Sigmoid colon (tissue), 6 donors: ENCODE measurements at regions not wholly inside any gene's neighbourhood (a gene's known extent, or its start where the extent isn't known, plus 50 kb on each side); places are given as distances from the start of the nearest gene placed in this dataset.

Experiments
- DNase-seq: peaks from one replicate; pipeline ENCODE4 v3.0.0-alpha.2; 2019
- H3K27ac ChIP-seq, 4 donors: fragments of 200-600 bp; sonication (generic); one replicate each; pipeline ENCODE4 v1.5.1; 2016 to 2019; ENCODE audit warnings: mild to moderate bottlenecking in 1 of 4
- H3K27me3 ChIP-seq, 3 donors: fragments of 200-600 bp; sonication (generic); one replicate each; pipeline ENCODE4 v1.5.1; 2019; ENCODE audit warnings: mild to moderate bottlenecking in 1 of 3
- H3K36me3 ChIP-seq, 4 donors: fragments of 200-600 bp; sonication (generic); one replicate each; pipeline ENCODE4 v1.5.1; 2016 to 2019
- H3K4me1 ChIP-seq, 4 donors: fragments of 200-600 bp; sonication (generic); one replicate each; pipeline ENCODE4 v1.5.1; 2017 to 2019
- H3K4me3 ChIP-seq, 4 donors: fragments of 200-600 bp; sonication (generic); one replicate each; pipeline ENCODE4 v1.5.1; 2017 to 2019; ENCODE audit warnings: mild to moderate bottlenecking in 2 of 4, moderate library complexity in 1 of 4
- H3K9me3 ChIP-seq, 4 donors: fragments of 200-600 bp in 3 of 4; sonication (generic) in 3 of 4; one replicate each; pipeline versions ENCODE4 v1.5.1 to v1.6.1; 2013 to 2019
- CTCF ChIP-seq, 4 experiments: fragments of 450-650 bp in 3 of 4; fragments of 200-600 bp in 1 of 4; IDR thresholded peaks; one replicate each; pipeline ENCODE4 v1.5.1; 2016 to 2019; ENCODE audit warnings: antibody characterized with exemption in 4 of 4, mild to moderate bottlenecking in 3 of 4, moderate library complexity in 2 of 4
- EP300 ChIP-seq, 4 donors: sonication (generic); formaldehyde crosslinking; IDR thresholded peaks; one replicate each; pipeline ENCODE4 v1.6.1; 2017; ENCODE audit warnings: antibody characterized with exemption in 4 of 4
- POLR2A ChIP-seq, 2 donors: fragments of 450-650 bp; IDR thresholded peaks; one replicate each; pipeline ENCODE4 v1.6.1; 2016; ENCODE audit warnings: antibody characterized with exemption in 2 of 2, mild to moderate bottlenecking in 2 of 2, moderate library complexity in 2 of 2
- POLR2AphosphoS5 ChIP-seq, 4 donors: sonication (generic); formaldehyde crosslinking; IDR thresholded peaks; one replicate each; pipeline ENCODE4 v1.6.1; 2017; ENCODE audit warnings: antibody characterized with exemption in 4 of 4
- WGBS, 2 donors: extraction: QIAGEN DNeasy Blood & Tissue Kit; methylation state at CpG; one replicate each; pipeline ENCODE4 v1.1.7; 2013; 5-methylcytosine and 5-hydroxymethylcytosine counted together
- intact Hi-C: fragments of 100-400 bp; cut with DNase I; formaldehyde crosslinking; loops from one replicate; pipeline ENCODE4 v1.15.1; 2023
- donor health status: healthy with polysubstance abuse.
- donor health status: healthy.

GRCh38 chr1:218547957-218548730, 203.0 kb downstream of the TGFB2 start:
- intact Hi-C loops: no loop called here
- Histone ChIP-seq H3K27ac (no peak overlapping the region), H3K9me3 (no peaks in the 10 kb centered on the region), H3K4me1 (no peaks in the 10 kb centered on the region), H3K27me3 (no peaks in the 10 kb centered on the region), H3K36me3 (no peaks in the 10 kb centered on the region), H3K4me3 (no peak overlapping the region)
- DNase-seq: no peak
- WGBS, 2 donors: 61 to 72% methylated on average over 10 of the region's 10 CpGs
- TF ChIP-seq EP300 (IDR thresholded peaks at IDR 0.05) (no peak), POLR2AphosphoS5 (IDR thresholded peaks at IDR 0.05) (no peak), POLR2A (IDR thresholded peaks at IDR 0.05) (no peak), CTCF (IDR thresholded peaks at IDR 0.05) (no peak)

DNA sequence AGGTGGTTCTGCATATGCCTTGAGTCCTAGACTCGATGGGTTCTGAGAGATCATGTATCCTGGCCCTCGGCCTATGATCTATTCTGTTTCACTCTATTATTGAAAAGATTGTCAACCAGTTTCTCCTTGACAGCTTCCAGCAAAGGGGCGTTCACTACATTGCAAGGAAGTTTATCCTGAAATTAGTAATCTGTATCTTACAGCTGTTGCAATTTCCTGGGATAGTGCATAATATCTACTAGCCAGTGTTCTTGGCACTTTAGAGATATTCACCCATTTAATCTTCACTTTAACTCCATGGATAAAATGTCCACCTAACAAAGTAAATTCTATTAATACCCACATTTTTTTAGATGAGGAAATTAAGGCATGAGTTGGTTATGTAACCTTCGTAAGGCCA, 203.6 kb downstream of the TGFB2 start:
- H3K27ac ChIP-seq: no peak overlapping the region
- H3K9me3 ChIP-seq: no peaks in the 10 kb centered on the region
- DNase-seq: no peak
- 85 to 86% methylated on average over 4 of the region's 4 CpGs for WGBS, 2 donors
- H3K36me3 ChIP-seq: no peaks in the 10 kb centered on the region
- no peaks in the 10 kb centered on the region for H3K27me3 ChIP-seq
- no peak for TF ChIP-seq EP300 (IDR thresholded peaks at IDR 0.05)
- no peak for TF ChIP-seq CTCF (IDR thresholded peaks at IDR 0.05)
- no peak for TF ChIP-seq POLR2A (IDR thresholded peaks at IDR 0.05)
- no peak for TF ChIP-seq POLR2AphosphoS5 (IDR thresholded peaks at IDR 0.05)
- H3K4me3 ChIP-seq: no peak overlapping the region
- intact Hi-C loops: no loop called here
- no peaks in the 10 kb centered on the region for H3K4me1 ChIP-seq

GRCh38 chr1:218553197-218553596, 208.1 kb downstream of the TGFB2 start:
- TF ChIP-seq EP300 (IDR thresholded peaks at IDR 0.05): no peak
- no peak for TF ChIP-seq POLR2A (IDR thresholded peaks at IDR 0.05)
- TF ChIP-seq POLR2AphosphoS5 (IDR thresholded peaks at IDR 0.05): no peak
- TF ChIP-seq CTCF (IDR thresholded peaks at IDR 0.05): no peak
- no peak for DNase-seq
- intact Hi-C loops: no loop called here
- Histone ChIP-seq H3K9me3 (no peaks in the 10 kb centered on the region), H3K36me3 (no peaks in the 10 kb centered on the region), H3K4me3 (no peak overlapping the region), H3K4me1 (peaks cover 0 to 4% (median 2%) of the 10 kb centered on the region in 4 donors), H3K27me3 (no peaks in the 10 kb centered on the region), H3K27ac (no peak overlapping the region)
- 88 to 94% methylated on average over 2 of the region's 2 CpGs for WGBS, 2 donors

- Histone ChIP-seq H3K4me3 (no peak overlapping the region), H3K9me3 (no peaks in the 10 kb centered on the region), H3K36me3 (no peaks in the 10 kb centered on the region), H3K4me1 (peaks cover 0 to 4% (median 2%) of the 10 kb centered on the region in 4 donors), H3K27ac (no peak overlapping the region), H3K27me3 (no peaks in the 10 kb centered on the region)
- TF ChIP-seq POLR2A (IDR thresholded peaks at IDR 0.05) (no peak), EP300 (IDR thresholded peaks at IDR 0.05) (no peak), POLR2AphosphoS5 (IDR thresholded peaks at IDR 0.05) (no peak), CTCF (IDR thresholded peaks at IDR 0.05) (no peak)
- no peak for DNase-seq
- intact Hi-C loops: no loop called here
These were observed 210.9 kb downstream of the TGFB2 start for GRCh38 chr1:218556016-218556415.

DNA sequence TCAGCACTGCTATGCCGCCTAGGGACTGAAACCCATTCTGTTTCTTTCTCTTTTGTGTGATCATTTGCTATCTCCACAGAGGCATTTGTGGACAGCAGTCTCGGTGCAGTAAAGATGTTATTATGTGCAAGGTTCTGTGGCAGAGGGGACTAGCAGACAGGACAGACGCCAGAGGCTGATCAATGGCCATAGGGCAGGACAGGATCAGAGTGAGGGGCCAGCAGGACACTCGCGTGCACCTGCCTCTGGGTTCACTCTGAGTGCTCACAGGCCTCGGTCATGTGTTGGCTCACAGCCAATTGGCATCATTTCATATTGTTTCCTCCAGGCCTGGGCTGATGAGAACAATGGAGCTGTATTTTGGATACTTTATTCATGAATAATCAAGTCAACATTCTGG, 212.6 kb downstream of the TGFB2 start:
- no peaks in the 10 kb centered on the region for H3K9me3 ChIP-seq
- H3K27ac ChIP-seq: no peak overlapping the region
- no peaks in the 10 kb centered on the region for H3K36me3 ChIP-seq
- H3K4me1 ChIP-seq: peaks cover 0 to 4% (median 2%) of the 10 kb centered on the region in 4 donors
- intact Hi-C loops: no loop called here
- no peak overlapping the region for H3K4me3 ChIP-seq
- peak; percentile 63 for DNase-seq
- TF ChIP-seq POLR2A (IDR thresholded peaks at IDR 0.05) (no peak), EP300 (IDR thresholded peaks at IDR 0.05) (no peak)
- H3K27me3 ChIP-seq: no peaks in the 10 kb centered on the region
- 25 to 53% methylated on average over 6 of the region's 6 CpGs for WGBS, 2 donors
